GM12865 (cell line): ENCODE measurements at regions not wholly inside any gene's neighbourhood (a gene's known extent, or its start where the extent isn't known, plus 50 kb on each side); places are given as distances from the start of the nearest gene placed in this dataset.
"Not testable (repeated sequence)": the region's sequence is repeated elsewhere in the genome, so short reads cannot be mapped to it uniquely, and the experiment has no call there.

Experiments
- DNase-seq: peaks from one replicate; pipeline ENCODE4 v3.0.0; 2010; ENCODE audit warnings: low read depth
- H3K4me3 ChIP-seq: 2 replicates; pipeline ENCODE4 v1.5.1; 2011; ENCODE audit warnings: mild to moderate bottlenecking, low read depth, low read length, control low read depth
- TF ChIP-seq, protein P1 (sequence below): IDR thresholded peaks from 2 replicates; pipeline ENCODE4 v1.5.1; 2011; ENCODE audit warnings: low read length, control low read depth, low read depth, inconsistent platforms; ENCODE audit not compliant: insufficient read depth; ENCODE audit errors: missing control alignments

DNA sequence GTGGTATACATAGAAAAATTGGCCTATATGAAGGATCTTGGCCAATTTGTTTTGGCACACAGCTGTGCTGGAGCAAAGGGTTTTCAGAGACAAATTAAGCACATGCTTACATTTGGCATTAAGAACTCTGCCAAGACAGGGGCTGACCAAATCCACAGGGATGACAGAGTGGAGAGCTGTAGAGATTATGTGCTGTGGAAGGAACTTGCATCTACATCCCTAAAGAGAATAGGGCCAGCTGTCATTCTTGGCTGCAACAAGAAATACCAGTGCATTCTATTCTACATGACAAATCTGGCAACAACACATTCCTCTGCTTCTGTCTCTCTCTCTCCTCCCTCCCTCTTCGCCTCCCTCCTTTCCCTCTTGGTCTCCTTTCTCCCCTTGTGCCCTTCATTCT lies 75.6 kb downstream of the POM121L12 start:
- H3K4me3 ChIP-seq = no peak overlapping the region

DNA sequence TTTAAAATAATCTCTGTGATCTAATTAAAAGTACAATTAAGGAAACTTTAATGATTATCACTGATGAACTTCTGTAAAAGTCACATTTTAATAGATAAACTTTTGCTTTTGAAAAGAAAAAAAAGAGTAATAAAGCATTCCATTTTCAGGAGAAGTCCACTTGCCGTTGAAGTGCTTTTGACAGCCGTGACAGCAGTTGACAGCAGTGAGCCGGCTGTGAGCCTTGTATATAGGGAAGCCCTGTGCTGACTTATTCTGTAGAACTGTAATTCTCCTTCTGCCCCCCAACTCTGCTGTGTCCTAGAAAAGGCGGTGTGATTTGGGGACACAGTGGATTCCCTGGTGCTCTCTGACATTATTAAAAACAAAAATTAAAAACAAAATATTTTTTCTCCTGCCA lies 78.0 kb downstream of the POM121L12 start:
- no peak overlapping the region for H3K4me3 ChIP-seq
- TF ChIP-seq, protein P1, sequence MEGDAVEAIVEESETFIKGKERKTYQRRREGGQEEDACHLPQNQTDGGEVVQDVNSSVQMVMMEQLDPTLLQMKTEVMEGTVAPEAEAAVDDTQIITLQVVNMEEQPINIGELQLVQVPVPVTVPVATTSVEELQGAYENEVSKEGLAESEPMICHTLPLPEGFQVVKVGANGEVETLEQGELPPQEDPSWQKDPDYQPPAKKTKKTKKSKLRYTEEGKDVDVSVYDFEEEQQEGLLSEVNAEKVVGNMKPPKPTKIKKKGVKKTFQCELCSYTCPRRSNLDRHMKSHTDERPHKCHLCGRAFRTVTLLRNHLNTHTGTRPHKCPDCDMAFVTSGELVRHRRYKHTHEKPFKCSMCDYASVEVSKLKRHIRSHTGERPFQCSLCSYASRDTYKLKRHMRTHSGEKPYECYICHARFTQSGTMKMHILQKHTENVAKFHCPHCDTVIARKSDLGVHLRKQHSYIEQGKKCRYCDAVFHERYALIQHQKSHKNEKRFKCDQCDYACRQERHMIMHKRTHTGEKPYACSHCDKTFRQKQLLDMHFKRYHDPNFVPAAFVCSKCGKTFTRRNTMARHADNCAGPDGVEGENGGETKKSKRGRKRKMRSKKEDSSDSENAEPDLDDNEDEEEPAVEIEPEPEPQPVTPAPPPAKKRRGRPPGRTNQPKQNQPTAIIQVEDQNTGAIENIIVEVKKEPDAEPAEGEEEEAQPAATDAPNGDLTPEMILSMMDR = no peak

More for the DNA sequence above, 75.6 kb downstream of the POM121L12 start:
- no peak for DNase-seq
- TF ChIP-seq, protein P1 = no peak

DNA sequence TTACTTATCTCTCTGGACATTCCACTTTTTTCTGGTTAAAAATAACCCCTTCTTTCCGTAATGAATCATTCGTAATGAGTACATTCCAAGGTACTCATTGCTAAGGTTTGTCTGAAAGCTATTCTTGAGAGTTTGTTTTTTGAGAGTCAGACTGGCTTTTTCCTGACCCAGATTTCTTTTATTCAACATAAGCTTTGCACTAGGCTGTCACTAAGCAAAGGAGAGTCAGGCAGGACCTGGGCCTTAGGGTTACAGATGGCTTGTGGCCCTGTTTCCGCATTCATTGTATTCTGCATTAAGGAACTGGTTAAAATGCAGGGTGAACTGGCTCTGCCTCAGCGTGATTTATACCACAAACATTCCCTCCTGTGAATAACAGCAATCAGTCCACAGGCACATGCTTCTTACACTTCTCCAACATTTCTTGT lies 84.1 kb downstream of the POM121L12 start:
- H3K4me3 ChIP-seq = no peak overlapping the region
- no peak for DNase-seq
- TF ChIP-seq, protein P1 = no peak

More for the DNA sequence above, 78.0 kb downstream of the POM121L12 start:
- DNase-seq = no peak

DNA sequence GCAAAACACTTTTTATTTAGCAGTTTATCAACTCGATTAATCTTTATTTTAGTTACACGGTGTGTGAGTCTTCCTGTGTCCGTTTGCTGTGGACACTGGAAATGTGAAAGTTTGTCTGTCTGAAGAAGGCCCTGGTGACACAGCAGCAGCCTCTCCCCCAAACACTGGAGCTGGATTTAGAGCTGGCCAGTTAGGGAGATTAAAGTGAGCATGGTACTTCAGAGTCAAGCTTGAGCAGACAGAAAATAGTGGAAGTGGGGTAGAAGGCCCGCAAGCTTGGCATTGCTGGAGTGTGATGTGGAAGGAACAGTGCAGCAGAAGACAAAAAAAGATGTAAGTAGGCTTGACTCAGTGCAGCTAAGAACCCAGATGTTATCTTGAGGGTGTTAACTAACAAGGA lies 85.9 kb downstream of the POM121L12 start:
- H3K4me3 ChIP-seq = no peak overlapping the region
- TF ChIP-seq, protein P1 = no peak
- DNase-seq = no peak

DNA sequence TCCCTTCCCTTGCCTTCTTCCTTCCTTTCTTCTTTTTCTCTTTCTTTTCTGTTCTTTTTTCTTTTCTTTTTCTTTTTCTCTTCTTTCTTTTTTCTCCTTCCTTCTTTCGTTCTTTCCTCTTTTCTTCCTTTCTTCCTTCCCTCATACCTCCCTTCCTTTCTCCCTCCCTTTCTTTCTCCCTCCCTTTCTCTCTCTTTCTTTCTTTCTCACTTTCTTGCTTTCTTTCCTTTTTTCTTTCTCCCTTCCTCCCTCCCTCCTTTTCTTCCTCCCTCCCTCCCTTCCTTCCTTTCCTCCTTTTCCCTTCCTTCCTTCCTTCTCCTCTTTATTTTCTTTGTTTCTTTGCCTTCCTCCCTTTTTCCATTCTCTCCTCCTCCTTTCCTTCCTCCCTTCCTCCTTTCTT lies 96.3 kb downstream of the POM121L12 start:
- no peak for DNase-seq
- TF ChIP-seq, protein P1 = no peak
- no peak overlapping the region for H3K4me3 ChIP-seq

DNA sequence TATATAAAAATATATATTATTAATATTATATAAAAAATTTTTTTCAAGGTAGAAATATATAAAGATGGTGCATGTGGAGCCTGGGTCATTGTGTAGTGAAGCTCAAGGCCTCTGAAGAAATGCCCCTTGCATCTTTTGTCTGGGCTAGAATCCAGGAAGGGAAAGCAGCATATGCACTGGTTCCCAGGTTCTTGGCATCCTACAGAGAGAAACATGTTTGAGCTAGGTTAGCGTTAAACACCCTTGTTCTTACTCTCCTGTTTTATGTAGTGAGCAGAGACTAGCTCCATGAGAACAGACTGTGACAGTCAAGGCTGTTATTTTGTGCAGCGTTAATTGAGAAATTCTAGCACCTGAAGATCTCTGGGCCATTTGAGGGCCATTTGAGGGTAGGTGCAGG lies 116.1 kb downstream of the POM121L12 start:
- no peak for DNase-seq
- TF ChIP-seq, protein P1 = no peak
- no peak overlapping the region for H3K4me3 ChIP-seq

DNA sequence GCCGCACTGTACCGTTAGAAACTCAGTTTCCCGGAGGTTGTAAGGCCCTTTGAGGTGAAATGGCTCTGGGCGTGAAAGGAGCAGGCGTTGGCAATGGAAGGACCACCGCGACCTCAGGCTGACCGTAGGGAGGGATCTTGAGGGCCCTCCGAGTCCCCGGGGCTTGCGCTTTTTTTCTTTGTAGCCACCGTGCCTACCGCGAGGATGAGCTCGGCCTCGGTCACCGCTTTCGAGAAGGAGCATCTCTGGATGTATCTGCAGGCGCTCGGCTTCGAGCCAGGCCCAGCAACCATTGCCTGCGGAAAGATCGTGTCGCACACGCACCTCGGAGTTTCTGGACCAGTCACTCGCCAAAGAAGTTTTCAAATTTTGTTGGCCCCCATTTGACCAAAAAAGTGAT lies 151.8 kb downstream of the POM121L12 start:
- not testable (repeated sequence) for DNase-seq, H3K4me3 ChIP-seq
